ENCODE measurements at regions not wholly inside any gene's neighbourhood (a gene's known extent, or its start where the extent isn't known, plus 50 kb on each side); places are given as distances from the start of the nearest gene placed in this dataset.

DNA sequence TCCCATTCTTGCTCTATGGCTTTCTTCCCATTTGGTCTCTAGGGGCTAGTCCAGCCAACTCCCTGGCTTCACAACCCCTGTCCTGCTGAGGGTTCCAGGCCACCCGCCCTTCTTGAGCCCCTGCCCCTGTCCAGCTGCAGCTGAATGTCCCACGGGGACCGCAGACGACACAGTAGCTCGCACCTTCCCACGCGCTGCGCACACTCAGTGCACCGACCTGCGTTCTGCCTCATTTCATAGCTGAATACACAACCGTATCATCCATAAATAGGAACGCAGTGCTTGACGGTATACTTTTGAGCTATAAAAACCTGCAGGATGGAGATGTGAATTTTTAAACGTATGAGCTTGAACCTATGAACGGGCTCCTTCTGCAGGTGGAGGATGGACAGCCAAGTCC, 660.4 kb upstream of the SALL3 start:
- peaks cover 9% of the 10 kb centered on the region for H3K27me3 ChIP-seq
- H3K4me3 ChIP-seq (ENCODE audit: low read depth, low read length) = no peak overlapping the region
- H3K4me1 ChIP-seq = no peaks in the 10 kb centered on the region
- TF ChIP-seq, protein P1, sequence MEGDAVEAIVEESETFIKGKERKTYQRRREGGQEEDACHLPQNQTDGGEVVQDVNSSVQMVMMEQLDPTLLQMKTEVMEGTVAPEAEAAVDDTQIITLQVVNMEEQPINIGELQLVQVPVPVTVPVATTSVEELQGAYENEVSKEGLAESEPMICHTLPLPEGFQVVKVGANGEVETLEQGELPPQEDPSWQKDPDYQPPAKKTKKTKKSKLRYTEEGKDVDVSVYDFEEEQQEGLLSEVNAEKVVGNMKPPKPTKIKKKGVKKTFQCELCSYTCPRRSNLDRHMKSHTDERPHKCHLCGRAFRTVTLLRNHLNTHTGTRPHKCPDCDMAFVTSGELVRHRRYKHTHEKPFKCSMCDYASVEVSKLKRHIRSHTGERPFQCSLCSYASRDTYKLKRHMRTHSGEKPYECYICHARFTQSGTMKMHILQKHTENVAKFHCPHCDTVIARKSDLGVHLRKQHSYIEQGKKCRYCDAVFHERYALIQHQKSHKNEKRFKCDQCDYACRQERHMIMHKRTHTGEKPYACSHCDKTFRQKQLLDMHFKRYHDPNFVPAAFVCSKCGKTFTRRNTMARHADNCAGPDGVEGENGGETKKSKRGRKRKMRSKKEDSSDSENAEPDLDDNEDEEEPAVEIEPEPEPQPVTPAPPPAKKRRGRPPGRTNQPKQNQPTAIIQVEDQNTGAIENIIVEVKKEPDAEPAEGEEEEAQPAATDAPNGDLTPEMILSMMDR (IDR thresholded peaks at IDR 0.05; ENCODE audit: low read depth, low read length) = no peak
- no peaks in the 10 kb centered on the region for H3K36me3 ChIP-seq
- no peak for DNase-seq
- H3K9me3 ChIP-seq = no peaks in the 10 kb centered on the region

DNA sequence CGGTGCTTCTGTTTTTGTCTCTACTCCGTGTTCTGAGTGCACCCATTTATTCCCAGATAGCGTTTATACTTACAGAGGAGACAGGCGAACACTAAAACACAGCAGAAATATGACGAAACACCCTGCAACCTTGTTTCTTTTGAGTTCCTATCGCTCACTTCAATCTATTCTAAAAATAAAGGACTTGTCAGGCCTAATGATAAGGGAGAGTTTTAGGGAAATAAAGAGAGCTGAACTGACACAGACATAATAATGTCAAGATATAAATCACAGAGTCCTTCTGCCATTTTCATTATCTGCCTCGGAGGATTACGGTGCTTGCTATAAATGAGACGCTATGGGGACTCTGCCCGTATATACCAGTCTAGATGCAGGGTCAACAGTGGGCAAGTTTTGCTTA, 659.7 kb upstream of the SALL3 start:
- H3K4me1 ChIP-seq = no peaks in the 10 kb centered on the region
- H3K36me3 ChIP-seq = no peaks in the 10 kb centered on the region
- no peak overlapping the region for H3K4me3 ChIP-seq (ENCODE audit: low read depth, low read length)
- no peak for DNase-seq
- H3K9me3 ChIP-seq = no peaks in the 10 kb centered on the region
- H3K27me3 ChIP-seq = peaks cover 9% of the 10 kb centered on the region
- TF ChIP-seq, protein P1 (IDR thresholded peaks at IDR 0.05; ENCODE audit: low read depth, low read length) = no peak

DNA sequence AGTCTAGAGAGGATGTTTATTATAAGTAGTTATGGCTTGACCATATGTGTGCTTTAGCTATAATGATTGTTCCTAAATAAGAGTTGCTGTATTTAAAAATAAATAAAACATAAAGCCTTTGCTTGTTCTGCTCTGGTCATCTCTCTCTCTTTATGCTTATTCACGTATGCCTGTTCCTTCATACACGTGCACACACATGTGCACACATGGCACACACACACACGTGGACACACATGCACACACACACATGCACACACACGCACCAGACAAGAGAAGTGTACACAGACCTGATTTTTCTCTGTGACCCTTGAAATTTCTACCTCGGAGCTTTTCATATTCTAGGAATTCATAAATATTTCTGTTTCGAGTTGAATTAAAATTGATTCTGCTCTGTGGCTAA, 658.2 kb upstream of the SALL3 start:
- TF ChIP-seq, protein P1 (IDR thresholded peaks at IDR 0.05; ENCODE audit: low read depth, low read length) = no peak
- Histone ChIP-seq H3K36me3 (no peaks in the 10 kb centered on the region), H3K4me1 (no peaks in the 10 kb centered on the region), H3K9me3 (no peaks in the 10 kb centered on the region), H3K27me3 (peaks cover 9% of the 10 kb centered on the region), H3K4me3 (ENCODE audit: low read depth, low read length) (no peak overlapping the region)
- no peak for DNase-seq

DNA sequence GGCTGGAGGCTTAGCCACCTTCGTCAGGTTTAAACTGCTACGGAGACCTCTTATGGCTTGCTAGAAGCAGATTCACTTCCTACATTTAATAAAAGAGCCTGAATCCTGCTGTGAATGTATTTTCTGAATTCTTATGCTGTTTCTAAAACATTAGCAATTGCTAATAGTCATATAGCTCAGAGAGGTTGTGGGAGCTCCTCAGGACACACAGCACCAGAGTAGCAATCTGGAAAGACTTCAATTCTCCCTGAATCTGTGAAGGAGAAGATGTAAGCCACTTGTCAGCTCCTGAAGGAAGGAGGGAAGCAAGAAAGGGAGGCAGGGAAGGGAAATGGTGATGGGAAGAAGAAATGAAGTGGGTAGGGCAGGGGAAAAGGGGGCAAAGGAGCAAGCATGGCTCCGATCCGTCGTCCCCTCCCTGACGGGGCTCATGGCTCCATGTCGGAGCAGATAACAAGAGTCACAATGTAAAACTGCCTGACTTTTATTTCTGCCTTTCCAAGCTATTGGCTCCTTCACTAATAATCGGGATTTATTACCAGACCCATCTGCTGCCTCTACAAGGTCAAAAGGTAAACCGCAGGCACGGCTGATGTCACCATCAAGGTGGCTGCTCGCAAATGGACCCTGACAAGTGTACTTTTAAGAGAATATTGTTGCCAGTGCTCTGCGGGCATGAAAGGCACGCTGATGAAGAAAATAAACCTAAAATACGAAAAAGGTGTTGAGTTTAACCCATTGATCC, 656.0 kb upstream of the SALL3 start:
- Histone ChIP-seq H3K4me1 (no peaks in the 10 kb centered on the region), H3K36me3 (no peaks in the 10 kb centered on the region), H3K27me3 (peaks cover 9% of the 10 kb centered on the region), H3K4me3 (ENCODE audit: low read depth, low read length) (no peak overlapping the region), H3K9me3 (no peaks in the 10 kb centered on the region)
- DNase-seq = no peak
- TF ChIP-seq, protein P1 (IDR thresholded peaks at IDR 0.05; ENCODE audit: low read depth, low read length) = no peak

DNA sequence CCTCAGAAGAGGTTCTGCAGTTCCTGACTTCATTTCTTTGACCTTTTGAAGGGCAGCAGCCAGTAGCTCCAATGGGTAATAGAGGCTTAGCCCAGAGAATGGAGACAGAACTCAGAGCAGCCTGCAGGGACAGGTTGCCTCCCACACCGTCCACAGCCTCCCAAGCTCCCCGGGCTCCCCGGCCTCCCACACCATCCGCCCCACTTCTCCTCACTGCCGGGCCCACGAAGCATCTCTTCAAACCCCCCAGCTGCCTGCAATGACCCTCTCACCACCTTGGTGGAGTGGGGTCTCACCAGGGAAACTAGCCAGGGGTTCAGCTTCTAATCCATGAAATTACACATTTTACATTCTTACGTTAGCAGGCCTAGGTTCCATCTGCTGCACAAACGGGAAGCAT, 652.0 kb upstream of the SALL3 start:
- TF ChIP-seq, protein P1 (IDR thresholded peaks at IDR 0.05; ENCODE audit: low read depth, low read length) = no peak
- no peak for DNase-seq

DNA sequence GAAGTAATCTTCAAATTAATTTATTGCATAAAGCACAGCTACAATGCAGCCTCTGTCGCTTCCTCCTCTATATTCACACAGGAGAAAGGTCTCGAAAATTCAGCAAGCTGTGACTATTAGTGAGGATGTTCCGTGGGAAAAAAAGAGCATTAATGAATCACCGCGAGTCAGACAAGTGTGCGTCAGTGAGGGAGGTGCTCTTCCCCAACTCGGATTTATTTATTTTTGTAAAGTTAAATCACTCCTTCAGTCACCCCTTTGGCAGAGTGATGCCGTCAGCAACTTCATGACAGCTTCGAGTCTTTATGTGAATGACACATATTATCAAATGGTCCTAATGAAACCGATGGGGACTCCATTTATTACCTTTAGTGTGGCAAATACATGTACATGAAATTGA, 648.9 kb upstream of the SALL3 start:
- TF ChIP-seq, protein P1 (IDR thresholded peaks at IDR 0.05; ENCODE audit: low read depth, low read length) = no peak
- Histone ChIP-seq H3K36me3 (no peaks in the 10 kb centered on the region), H3K4me1 (no peaks in the 10 kb centered on the region), H3K9me3 (no peaks in the 10 kb centered on the region), H3K27me3 (no peaks in the 10 kb centered on the region), H3K4me3 (ENCODE audit: low read depth, low read length) (no peak overlapping the region)
- no peak for DNase-seq

More for the DNA sequence above, 652.0 kb upstream of the SALL3 start:
- H3K4me3 ChIP-seq (ENCODE audit: low read depth, low read length) = no peak overlapping the region
- H3K36me3 ChIP-seq = no peaks in the 10 kb centered on the region
- no peaks in the 10 kb centered on the region for H3K27me3 ChIP-seq
- no peaks in the 10 kb centered on the region for H3K9me3 ChIP-seq
- no peaks in the 10 kb centered on the region for H3K4me1 ChIP-seq

Measured in BE2C (cell line).